Epithelial cell of esophagus (primary cell): ENCODE measurements at regions not wholly inside any gene's neighbourhood (a gene's known extent, or its start where the extent isn't known, plus 50 kb on each side); places are given as distances from the start of the nearest gene placed in this dataset.

ENCODE experiments used
- DNase-seq: peaks from one replicate; pipeline ENCODE4 v3.0.0; 2010; ENCODE audit warnings: low read depth
- H3K4me3 ChIP-seq: 2 replicates; pipeline ENCODE4 v1.5.1; 2011; ENCODE audit warnings: mild to moderate bottlenecking, low read length, control low read depth
- CTCF ChIP-seq: IDR thresholded peaks from 2 replicates; pipeline ENCODE4 v1.5.1; 2011; ENCODE audit warnings: low read depth, mild to moderate bottlenecking, low read length, control low read depth, inconsistent platforms; ENCODE audit not compliant: insufficient read depth; ENCODE audit errors: missing control alignments

DNA sequence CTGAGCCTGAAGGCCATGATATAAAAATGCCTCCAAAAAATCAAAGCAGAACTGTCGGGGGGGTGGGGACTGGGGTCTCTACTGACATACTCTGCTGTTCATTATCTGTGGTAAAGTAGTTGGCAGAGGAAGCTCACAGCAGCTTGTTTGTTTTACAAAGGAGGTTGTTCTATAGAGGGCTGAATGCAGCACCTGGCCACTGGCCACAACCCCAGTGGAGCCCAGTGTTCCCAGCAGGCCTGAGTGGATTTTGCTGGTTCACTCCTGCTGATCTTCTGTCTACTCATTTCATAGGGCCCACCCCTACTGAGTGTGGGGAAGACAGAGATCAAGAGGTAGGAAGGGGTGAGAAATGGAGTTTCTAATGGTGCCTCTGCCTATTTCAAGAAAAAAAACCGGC, 125.5 kb downstream of the DIPK2A start:
- H3K4me3 ChIP-seq: no peak overlapping the region
- TF ChIP-seq CTCF: no peak
- no peak for DNase-seq

DNA sequence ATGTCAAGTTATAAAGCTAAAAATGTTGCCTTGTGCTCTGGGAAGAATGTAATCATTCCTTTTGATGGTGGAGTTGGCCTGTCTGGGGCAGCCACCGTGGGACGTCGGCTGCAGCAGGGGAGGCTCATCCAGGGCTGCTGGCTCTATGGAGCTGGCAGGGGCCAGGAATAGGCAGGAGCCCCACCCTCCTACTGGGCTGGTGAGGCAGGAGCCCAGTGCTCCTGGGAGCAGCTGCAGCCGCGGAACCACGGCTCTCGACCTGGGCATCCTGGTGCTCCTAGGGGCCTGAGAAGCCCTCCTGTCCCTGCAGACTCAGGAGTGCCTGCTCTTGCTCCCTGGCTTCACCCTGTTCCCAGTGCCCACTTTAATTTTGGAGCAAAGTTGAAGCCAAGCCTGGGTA, 127.1 kb downstream of the DIPK2A start:
- DNase-seq: no peak
- TF ChIP-seq CTCF: no peak
- H3K4me3 ChIP-seq: no peak overlapping the region

- no peak for DNase-seq
- no peak overlapping the region for H3K4me3 ChIP-seq
- TF ChIP-seq CTCF: no peak
These were observed 130.8 kb downstream of the DIPK2A start for GRCh38 chr3:144102421-144102820.

- no peak for TF ChIP-seq CTCF
- no peak overlapping the region for H3K4me3 ChIP-seq
- no peak for DNase-seq
These were observed 132.6 kb downstream of the DIPK2A start for GRCh38 chr3:144104186-144104585.

DNA sequence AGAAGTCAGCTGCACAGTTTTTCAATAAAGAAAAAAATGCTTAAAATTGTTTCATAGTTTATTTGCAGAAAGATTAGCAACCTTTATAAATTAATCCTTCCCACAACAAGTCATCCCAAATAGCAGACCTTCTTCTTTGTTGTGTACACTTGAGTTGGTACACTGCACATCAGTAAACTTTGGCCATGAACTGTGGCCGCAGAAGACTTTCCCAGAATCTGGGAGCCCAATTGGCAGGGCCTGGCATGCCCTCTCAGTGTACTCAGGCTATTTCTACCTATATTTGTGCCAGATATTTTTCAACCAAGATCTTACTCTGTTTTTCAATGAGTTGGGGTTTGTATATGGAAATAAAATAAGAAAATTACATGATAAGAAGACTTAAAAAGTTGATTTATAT, 133.1 kb downstream of the DIPK2A start:
- H3K4me3 ChIP-seq: no peak overlapping the region
- TF ChIP-seq CTCF: no peak

DNA sequence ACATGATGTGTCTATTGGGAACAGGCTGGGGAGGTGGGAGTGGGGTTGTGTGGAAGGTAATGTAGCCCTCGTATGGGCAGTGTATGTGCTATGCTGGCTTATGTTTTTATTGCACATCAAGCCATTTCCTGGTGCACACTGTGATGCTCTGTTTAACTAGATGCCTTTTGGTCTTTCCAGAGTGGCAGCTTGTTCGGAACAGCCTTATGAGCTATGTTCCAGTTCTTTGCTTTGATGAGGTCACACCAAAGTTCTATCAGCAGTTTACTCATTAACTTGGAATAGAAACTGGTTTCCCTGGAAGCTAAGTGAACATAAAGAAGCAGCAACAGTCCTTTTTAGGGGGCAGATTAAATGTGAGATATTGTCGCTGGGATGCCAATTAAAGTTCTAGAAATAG, 133.9 kb downstream of the DIPK2A start:
- no peak for DNase-seq
- H3K4me3 ChIP-seq: no peak overlapping the region
- no peak for TF ChIP-seq CTCF

More for the DNA sequence above, 133.1 kb downstream of the DIPK2A start:
- no peak for DNase-seq

DNA sequence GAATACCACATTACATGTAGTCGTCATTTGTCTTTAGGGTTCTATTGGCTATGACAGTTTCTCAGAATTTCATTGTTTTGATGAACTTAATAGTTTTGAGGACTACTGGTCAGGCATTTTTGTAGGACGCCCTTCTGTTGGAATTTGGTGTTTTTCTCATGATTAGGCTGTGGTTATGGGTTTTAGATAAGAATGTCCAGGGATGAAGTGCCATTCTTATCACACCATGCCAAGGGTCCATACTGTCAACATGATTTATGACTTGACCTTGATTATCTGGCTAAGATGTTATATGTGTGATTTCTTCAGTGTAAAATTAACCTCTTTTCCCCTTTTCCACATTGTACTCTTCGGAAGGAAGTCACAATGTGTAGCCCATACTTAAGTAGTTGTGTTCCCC, 135.3 kb downstream of the DIPK2A start:
- H3K4me3 ChIP-seq: no peak overlapping the region
- no peak for TF ChIP-seq CTCF
- no peak for DNase-seq
